Esophagus squamous epithelium (tissue), 4 donors: ENCODE measurements at regions not wholly inside any gene's neighbourhood (a gene's known extent, or its start where the extent isn't known, plus 50 kb on each side); places are given as distances from the start of the nearest gene placed in this dataset.

Experiments
- CTCF ChIP-seq, 6 experiments: fragments of 450-650 bp in 4 of 6; fragments of 200-600 bp in 2 of 6; sonication (generic) in 2 of 6; IDR thresholded peaks; one replicate each; pipeline ENCODE4 v1.5.1; 2016 to 2019; ENCODE audit warnings: antibody characterized with exemption in 6 of 6, mild to moderate bottlenecking in 4 of 6, moderate library complexity in 4 of 6
- POLR2A ChIP-seq, 4 donors: fragments of 450-650 bp; IDR thresholded peaks; one replicate each; pipeline ENCODE4 v1.6.1; 2017; ENCODE audit warnings: antibody characterized with exemption in 4 of 4, mild to moderate bottlenecking in 4 of 4, moderate library complexity in 3 of 4

- no peak for TF ChIP-seq CTCF (IDR thresholded peaks at IDR 0.05)
- TF ChIP-seq POLR2A (IDR thresholded peaks at IDR 0.05): no peak
These were observed 91.1 kb upstream of the SOX1 start for GRCh38 chr13:111975539-111976473.
